Kidney glomerular epithelial cell (primary cell): ENCODE measurements at regions not wholly inside any gene's neighbourhood (a gene's known extent, or its start where the extent isn't known, plus 50 kb on each side); places are given as distances from the start of the nearest gene placed in this dataset.
"Not testable (repeated sequence)": the region's sequence is repeated elsewhere in the genome, so short reads cannot be mapped to it uniquely, and the experiment has no call there.

Experiments used
- DNase-seq: peaks from one replicate; lab custom pipeline; 2025; lab: John Stamatoyannopoulos, UW

DNA sequence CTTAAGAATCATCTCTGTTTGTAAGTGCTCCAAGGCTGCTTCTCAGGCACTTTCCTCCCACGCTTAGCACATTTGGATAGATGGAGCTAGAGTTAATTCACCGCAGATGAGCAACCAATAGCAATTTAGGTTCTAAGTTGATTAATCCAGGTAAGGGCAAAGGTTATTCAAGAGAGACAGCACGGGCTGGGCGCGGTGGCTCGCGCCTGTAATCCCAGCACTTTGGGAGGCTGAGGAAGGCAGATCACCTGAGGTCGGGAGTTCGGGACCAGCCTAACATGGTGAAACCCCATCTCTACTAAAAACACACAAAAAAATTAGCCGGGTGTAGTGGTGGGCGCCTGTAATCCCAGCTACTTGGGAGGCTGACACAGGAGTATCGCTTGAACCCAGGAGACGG is 54.5 kb upstream of the UNC13C start:
- not testable (repeated sequence) for DNase-seq

DNA sequence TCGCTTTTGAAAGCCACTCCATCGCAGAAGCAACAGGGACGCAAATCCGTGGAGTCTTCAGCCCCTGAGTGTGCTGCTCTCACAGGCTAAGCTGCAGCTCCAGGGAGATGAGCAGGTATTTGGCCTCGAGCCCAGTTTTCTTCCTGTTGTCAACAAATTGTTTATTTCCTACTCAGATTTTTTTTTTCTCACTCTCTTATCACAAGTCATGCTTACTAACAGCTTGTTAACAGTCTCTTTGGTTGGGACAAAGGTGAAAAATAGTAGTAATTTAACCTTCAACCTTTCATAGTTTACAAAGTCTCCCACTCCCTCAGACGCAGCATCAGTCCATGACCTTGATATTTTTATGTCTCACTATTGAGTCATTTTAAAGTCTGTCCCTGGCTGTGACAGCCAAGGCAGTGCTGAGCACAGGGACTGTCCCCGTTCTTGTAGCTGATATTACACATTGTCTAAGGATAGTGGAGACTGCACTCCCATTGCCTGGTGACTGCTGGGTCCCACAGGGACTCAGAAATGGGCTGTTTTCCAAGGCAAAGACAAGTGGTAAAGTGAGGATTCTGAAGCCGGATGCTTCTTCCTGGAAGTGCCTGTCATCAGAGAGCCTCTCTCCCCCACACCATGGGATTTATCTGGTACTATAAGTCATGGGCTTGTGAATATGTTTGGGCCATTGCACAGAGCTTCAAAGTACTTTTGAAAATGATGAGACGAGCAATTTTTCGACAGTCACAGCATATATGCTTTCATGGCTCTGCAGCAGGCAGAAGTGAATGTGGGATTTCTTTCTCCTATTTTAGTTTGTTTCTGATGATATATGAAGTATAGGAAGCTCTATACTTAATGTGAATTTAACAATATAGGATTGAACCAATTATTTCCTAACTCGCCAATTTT is 59.8 kb upstream of the UNC13C start:
- peak; percentile 37 for DNase-seq

DNA sequence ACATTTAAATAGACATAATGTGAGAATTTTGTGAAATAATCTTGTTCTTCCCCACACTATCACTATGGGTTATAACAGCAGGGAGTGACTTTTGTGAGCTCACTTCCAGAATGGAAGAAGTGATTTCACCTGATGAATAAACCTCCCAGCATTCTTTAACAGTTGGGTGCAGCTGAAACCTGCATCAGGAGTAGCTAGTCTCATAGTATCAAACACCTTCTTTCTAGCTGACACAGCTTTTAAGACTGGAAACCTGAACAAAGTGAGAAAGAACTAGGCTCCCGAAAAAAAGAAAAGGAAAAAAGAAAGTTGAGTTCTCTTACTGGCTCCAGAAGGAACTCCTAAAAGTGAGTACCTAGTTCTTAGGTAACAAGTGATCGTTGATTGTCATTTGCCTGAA is 61.1 kb upstream of the UNC13C start:
- peak; percentile 15 for DNase-seq

DNA sequence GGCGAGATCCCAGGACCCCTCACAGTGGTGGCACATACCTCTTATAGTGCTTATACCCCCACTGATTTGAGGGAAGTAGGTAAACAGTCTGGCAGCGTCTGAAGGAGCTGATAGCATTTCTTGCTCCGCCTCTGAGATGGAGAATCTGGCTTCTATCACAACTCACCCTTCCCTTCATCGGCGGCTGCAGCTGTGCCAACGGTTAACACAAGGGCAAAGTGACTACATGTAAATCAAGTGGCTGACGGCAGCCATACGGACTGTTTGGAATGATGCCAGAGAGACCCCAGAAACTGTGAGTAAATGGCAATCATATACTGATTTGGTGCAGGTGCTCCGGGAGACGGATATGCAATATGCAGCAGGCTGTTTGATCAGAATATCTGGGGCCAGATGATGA is 66.8 kb upstream of the UNC13C start:
- DNase-seq, result no peak

DNA sequence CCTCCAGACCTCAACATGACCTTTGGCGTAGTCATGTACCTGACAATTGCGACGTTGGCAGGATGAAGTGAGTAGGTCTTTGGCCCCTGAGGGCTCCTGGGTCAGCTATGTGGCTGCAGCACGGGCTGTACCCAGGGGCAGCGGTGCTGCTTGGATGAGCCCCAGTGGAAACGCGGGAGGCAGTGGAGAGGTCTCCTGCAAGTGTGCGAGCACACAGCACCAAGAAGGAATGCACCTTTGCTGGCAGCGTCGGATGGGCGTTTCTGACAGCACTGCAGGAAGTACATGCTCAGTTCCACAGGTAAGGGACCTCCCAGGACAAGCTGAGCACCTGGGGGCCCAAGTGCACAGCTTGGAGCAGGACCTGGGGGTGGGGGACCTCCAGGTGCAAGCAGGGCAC is 67.4 kb upstream of the UNC13C start:
- DNase-seq, result peak; percentile 36

DNA sequence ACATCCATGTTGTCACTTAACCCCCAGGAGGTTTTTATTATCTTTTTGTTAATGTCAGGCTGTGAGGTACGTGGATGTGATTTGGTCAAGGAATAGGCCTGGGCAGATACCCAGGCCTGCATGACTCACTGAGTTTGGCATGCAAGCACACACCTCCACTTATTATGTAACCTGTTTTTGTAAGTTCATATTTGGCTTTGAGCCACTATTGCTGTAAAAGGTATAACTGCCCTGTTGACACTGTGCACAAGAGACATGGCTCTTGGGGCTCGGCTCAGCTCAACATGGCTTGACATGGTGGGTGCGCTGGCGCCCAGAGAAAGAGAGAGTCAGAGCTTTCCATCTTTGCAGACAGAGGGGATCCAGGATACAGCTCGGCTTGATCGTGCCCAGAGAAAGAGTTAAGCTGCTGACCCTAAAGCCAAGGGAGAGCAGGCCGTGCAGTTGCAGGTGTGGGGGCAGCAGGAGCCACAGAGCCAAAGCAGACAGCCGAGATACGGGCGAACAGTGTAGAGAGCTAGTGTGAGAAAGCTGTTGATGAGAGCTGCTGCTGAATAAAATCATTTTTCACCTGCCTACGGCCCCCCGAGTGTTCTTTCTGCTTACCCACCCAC is 67.9 kb upstream of the UNC13C start:
- peak; percentile 65 for DNase-seq

DNA sequence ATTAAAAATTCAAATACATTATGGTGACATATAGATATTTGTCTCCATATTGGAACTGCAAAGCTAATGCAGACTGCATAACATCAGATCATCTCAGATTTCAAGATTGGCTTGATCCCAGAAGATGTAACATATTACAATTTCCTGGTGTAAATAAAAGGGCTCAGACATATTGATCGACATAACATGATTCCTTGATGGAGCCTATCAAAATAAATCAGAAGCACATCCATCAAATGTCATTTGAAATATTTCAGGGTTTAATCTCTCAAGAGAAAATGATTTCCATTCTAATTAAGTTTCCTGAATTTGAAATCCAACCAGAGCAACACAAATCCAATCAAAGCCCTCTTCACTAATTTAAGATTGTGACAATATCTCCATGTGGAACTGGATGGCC is 75.1 kb upstream of the UNC13C start:
- no peak for DNase-seq

DNA sequence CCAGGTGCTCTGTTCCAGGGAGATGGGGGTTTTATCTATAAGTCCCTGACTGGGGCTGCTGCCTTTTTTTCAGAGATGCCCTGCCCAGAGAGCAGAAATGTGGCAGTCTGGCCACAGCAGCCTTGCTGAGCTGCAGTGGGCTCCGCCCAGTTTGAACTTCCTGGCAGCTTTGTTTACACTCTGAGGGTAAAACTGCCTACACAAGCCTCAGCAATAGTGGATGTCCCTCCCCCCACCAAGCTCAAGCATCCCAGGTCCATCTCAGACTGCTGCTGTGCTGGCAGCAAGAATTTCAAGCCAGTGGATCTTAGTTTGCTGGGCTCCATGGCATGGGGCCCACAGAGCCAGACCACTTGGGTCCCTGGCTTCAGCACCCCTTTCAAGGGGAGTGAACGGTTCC is 84.8 kb upstream of the UNC13C start:
- not testable (repeated sequence) for DNase-seq

DNA sequence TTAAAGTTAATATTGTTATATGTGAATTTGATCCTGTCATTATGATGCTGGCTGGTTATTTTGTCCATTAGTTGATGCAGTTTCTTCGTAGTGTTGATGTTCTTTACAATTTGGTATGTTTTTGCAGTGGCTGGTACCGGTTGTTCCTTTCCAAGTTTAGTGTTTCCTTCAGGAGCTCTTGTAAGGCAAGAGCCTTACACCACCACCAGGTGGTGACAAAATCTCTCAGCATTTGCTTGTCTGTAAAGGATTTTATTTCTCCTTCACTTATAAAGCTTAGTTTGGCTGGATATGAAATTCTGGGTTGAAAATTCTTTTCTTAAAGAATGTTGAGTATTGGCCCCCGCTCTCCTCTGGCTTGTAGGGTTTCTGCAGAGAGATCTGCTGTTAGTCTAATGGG is 86.4 kb upstream of the UNC13C start:
- DNase-seq, result not testable (repeated sequence)

DNA sequence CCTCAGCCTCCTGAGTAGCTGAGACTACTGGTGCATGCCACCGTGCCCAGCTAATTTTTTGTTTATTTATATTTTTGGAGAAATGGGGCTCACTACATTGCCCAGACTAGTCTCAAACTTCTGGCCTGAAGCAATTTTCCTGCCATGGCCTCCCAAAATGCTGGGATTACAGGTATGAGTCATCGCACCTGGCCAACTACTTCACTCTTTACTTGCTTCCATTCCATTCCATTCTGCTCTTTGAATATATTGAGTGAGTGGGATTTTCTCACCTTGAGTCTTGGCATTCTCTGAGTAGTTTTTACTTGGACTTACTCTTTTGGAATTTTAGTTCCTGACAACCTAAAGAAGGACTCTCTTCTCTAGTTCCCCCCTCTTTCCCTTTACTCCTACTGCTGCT is 93.8 kb upstream of the UNC13C start:
- DNase-seq, result no peak

DNA sequence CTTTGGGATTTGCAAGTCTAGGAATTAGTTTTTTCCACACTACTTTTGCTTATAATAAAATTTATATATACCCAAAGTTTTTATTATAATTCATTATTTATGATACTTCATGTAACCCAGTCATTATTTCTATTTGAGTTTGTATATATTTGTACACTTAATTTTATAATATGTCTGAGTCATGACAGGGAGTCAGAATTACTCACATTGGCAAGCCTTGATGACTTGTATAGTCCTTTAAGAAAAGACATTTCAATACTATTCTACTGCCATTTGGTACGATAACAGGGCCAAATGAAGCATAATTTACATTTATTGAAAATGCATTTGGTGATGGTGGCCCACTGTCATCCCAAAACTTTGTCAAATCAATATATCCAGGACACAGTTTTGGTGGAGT is 95.9 kb upstream of the UNC13C start:
- DNase-seq, result no peak

DNA sequence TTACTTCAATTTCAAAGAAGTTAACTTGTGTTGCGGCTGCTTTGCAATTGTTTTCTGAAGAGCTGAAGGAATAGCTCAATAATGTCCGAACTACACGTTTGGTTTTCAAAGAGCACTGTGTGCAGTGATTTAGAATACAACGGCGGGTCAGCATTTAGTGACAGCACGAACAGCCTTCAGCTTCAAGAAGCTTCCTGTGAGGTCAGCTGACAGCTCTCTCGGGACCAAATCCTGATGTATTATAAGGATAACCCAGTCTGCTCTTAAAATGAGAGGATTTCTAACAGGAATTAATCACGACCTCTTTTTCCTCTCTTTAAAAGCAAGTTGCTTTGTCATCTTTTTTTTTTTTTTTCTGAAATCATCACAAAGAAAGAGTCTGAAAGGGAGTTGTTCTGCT is 97.9 kb upstream of the UNC13C start:
- no peak for DNase-seq

DNA sequence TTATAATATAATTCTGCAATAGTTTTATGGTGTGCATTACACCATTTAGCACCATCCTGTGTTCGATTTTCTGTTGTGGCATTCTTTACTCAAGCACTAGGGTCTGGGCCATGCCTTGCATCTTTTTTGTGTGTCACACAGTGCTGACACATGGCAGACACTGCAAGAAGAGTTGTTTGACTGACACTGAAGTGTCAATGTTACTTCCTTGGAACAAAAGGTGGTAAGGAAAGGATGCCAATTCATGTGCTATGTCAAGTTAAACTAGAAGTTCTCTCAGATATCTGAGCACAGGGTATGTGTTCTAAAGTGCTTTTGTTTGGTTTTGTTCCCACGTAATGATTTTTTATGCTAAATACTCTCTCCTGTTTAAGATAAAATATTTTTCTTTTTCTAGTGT is 102.5 kb upstream of the UNC13C start:
- DNase-seq, result no peak

DNA sequence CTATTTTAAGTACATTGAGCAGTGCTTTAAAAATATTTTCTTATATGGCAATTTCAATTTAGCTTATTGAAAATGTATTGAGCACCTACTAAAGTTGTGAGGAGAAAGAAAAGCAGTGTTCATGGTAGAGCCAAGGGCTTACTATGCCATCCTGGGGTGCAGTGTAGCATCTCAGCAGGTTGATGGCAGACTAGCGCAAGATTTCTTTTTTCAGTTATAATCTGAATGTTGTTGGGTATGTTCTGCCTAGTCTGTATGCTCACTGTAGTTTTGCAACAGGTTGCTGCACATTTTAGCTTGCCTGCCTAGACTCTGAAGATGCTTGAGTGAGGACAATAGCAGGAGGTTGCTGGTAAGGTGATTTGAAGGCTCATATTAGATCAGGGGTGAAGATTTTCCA is 103.1 kb upstream of the UNC13C start:
- DNase-seq, result no peak

DNA sequence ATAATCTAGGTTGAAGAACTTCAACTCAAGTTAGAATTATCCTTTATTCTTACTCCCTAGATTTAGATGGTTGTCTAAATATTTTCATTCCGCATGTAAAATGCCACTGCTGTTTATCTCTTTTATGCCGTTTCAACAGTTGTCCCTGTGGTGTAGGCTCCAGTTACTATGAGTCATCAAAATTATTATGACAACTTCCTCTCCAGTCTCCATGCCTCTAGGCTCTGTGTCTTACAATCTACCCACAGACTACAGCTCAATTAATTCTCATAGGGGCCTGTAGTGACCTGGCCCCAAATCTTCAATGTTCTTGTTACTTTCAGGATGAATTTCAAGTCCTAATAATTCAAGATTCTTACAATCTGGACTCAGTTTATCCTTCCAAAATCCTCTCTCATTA is 105.8 kb upstream of the UNC13C start:
- no peak for DNase-seq

DNA sequence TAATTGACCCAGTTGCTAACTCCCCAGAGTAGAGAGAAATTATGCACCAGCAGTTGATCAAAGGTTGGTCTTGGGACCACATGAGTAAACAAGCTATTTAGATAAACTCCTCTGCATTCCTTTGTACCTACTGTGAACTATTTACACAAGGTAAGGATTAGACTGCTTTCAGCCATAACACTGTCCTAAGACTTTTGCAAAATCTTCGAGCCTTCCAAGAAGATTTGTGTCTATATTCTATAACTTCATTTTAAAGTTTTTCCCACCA is 108.5 kb upstream of the UNC13C start:
- DNase-seq, result no peak

DNA sequence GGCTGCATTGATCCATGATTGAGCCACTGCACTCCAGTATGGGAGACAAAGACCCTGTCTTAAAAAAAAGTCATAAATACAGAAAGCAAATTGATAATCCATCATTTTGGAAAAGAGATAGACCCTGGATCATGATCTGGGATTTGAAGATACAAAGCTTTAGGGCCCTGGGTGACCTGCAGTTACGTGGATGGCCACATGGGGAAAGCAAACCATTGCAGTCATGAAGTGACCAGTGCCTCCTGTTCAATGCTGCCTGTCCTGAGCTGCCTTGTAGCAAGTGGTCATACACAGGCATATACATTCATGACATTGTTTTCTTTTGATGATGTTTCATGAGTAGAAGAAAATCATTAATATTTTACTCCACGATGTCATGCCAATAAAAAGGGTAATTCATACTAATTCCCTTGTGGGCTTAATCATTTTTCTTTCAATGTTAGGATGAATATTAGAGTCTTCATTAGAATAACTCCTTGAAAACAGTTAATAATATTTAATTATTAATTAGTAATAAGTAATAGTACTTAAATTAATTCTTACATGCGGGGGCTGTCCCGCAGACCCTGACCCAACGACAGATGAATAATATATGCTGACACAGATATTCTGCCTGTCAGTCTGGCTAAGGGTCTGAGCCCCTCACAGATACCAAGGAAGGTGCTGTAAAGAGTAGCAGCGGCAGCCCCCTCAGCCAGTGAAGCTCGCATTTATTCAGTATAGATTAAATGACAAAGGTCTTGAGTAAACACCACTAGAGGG is 109.0 kb upstream of the UNC13C start:
- DNase-seq, result no peak

DNA sequence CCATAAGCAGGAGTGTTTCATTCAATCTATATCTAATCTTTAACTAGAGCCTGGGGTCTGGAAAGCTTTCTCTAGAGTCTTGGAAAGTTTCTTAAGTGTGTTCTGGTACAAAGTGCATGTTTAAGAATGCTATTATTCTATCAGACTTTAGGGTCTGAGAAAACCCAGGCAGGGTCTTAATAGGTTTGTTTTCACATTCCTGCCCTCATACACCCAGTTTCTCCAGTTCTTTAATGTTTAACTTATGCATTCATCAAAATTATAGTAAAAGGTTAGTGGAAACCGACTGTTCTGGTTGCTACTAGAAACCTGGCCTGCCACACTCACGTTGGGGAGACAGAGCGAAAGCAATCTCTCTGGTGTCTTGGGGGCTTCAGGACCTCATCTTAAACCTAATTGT is 102.9 kb upstream of the WDR72 start:
- DNase-seq, result no peak

DNA sequence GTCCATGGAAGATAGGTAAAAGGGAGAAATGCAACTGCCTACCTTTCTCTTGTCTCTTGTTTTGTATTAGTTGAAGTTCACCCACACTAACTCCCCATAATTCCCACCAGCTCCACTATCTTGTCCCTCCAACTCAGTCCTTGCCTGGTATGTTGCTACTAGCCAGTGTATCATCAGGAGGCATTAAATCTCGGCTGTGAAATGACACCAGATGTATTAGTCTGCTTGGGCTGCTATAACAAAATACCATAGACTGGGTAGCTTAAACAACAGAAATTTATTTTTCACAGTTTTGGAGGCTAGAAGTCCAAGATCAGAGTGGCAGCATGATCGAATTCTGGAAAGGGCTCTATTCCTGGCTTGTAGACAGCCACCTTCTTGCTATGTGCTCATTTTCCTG is 102.3 kb upstream of the WDR72 start:
- DNase-seq, result no peak

DNA sequence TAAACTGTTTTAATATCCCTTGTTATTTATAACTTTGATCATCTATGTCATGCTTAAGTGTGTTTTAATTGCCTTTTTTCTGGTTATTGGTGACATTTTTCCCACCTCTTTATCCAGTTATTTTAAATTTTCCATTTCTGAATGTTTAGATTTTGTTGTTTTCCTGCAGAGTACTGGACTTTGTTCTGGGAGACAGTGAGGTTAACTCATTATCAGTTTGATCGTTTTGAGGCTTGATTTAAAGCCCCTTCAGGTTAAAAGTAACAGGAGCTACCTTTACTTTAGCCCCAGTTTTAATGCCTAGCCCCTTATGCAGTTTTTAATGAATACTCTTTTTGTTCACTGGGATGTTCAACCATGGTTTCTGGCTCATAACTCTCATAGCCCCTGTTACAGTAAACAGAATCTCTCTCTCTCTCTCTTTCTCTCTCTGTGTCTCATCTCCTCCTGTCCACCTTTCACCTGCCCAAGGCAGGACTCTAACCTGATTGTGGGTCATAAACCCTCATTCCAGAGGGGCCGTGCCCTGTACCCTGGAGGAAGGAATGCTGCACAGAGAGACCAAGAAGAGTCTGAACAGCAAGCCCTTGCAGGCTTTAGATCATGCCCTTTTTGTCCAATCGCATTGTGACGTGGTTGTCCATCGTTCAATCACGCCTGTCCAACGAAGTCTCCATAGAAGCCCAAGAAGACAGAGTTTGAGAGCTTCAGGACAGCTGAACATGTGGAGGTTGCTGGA is 91.8 kb upstream of the WDR72 start:
- DNase-seq, result no peak

DNA sequence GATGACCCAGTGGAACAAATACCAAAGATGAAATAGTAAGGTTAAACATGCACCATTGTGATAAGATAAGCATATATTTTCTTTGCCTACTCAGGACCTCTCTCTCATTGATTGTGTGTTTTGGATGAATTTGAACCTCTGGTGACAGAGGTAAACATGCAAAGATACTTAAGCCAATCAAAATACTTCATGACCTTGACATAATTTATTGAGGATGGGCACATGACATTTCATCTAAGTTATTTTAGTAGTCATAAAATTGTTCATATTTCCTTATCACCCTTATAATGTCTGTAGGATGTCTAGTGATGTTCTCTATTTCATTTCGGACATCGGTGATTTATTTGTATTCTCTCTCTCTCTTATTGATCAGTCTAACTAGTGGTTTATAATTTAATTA is 88.3 kb upstream of the WDR72 start:
- DNase-seq, result no peak

DNA sequence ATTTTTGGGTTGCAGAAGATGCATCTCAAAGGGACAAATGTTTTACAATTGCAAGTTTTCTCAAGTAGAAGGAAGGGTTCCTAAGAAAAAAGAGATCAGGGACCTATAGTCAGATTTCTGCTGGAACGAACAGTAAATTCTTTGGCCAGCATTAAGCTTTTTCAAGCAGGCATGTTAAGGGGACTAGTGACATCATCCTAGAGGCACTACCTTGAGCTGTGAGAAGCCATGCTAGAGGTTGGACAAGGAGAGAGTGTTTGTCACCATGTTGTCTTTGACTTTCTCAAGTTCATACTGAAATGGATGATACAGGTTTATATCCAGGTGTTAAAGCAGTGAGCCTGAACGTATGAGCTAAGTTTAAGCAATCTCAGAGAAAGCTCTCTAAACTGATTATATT is 85.2 kb upstream of the WDR72 start:
- DNase-seq, result no peak
